HUDEP-2 (cell line): ENCODE measurements at regions not wholly inside any gene's neighbourhood (a gene's known extent, or its start where the extent isn't known, plus 50 kb on each side); places are given as distances from the start of the nearest gene placed in this dataset.
"Not testable (repeated sequence)": the region's sequence is repeated elsewhere in the genome, so short reads cannot be mapped to it uniquely, and the experiment has no call there.

Source experiments
- DNase-seq, 76 experiments: peaks; one replicate each; lab custom pipeline; 2025; ENCODE audit not compliant: unreplicated experiment in 76 of 76; lab: John Stamatoyannopoulos, UW

- not testable (repeated sequence) for DNase-seq
Measured at GRCh38 chr5:110985882-110986281, 85.6 kb upstream of the TSLP start.

DNA sequence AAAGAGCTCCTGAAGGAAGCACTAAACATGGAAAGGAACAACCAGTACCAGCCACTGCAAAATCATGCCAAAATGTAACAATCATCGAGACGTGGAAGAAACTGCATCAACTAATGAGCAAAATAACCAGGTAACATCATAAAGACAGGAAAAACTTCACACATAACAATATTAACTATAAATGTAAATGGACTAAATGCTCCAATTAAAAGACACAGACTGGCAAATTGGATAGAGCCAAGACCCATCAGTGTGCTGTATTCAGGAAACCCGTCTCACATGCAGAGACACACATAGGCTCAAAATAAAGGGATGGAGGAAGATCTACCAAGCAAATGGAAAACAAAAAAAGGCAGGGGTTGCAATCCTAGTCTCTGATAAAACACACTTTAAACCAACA, 83.9 kb upstream of the TSLP start:
- not testable (repeated sequence) for DNase-seq

DNA sequence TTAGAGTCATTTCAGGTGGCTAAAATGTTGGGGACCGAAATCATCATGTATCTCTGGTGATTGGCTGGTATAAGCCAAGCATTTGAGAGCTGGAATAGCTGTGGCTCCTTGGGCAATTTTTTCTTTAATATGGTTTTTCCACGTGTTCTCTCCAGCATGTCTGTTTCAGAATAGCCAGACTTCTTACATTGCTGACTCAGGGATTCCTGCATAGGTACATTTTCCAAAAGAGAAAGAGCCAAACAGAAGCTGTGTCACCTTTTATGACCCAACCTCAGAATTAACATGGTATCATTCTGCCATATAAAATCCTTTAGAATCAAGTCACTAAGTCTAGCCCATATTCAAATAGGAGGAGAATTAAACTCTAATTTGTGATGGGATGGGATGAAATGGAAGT, 74.8 kb upstream of the TSLP start:
- no peak for DNase-seq

- no peak for DNase-seq
Measured at GRCh38 chr5:111002036-111002435, 69.5 kb upstream of the TSLP start.

DNA sequence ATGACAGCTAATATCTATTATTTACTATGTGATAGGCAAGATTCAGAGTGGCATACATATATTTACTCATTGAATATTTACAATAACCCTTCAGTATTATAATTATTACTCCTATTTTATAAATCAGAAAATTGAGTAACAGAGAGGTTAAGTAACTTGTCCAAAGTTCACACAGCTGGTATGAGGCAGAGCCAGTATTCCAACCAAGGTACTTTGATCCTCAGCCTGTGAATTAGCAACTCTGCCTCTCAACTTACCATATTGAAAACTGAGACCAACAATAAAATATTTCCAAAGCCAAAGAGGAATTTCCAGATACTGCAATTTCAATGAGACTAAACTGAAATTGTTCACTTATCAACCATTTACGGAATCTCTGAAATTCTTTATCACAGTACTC, 67.9 kb upstream of the TSLP start:
- DNase-seq = no peak

GRCh38 chr5:111004291-111004690, 67.2 kb upstream of the TSLP start:
- no peak for DNase-seq

DNA sequence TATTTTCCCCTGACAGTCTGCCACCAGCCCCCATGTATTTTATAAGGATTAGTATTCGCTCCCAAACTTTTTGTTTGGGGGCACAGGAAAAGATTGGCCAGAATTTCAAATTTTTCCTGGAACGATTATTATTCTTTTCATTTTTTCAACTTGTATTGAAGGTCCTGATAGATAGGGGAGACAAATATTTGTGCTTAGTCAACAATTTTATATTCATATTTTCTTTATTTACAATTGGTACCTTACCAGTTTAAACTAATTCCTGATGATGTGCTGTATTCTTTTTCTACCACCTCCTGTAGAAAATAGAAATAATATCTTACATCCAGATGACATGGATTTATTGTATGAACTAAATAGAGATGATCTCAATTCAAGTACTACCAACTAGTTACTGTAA, 60.7 kb upstream of the TSLP start:
- no peak for DNase-seq

DNA sequence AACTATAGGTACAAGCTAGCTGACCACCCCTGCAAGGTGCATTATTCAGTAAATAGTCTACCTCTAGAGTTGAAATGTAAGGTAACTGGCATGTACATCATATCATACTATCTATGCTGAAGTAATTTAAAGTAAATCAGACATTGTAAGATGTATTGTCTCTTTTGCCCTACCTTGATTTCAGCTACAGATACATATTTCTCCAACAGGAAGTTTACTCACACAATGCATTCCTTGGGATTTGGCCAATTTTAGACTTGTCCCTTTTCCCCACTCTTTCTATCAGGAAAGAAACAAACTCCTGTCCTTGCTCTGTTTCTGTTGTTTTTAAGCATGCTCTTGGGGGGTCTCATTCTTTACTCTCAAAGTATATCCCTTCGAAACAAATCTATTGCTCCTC, 58.5 kb upstream of the TSLP start:
- no peak for DNase-seq

DNA sequence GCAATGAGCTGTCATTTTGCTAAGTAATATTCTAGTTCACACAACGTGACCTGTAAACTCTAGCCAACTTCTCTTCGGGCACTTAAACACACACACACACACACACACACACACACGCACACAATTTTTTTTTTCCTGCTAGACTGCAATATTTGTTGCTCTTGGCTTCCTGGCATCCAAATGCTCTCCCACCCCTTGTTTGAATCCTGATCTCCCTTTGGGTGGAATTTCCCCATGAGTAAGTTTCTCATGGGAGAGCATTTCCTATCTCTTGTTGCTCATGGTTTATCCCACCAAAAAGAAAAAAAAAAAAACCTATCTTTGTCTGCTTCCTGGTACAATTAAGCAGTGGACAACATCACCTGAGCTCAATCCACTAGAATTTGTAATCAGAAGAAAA, 54.7 kb upstream of the TSLP start:
- DNase-seq = no peak

DNA sequence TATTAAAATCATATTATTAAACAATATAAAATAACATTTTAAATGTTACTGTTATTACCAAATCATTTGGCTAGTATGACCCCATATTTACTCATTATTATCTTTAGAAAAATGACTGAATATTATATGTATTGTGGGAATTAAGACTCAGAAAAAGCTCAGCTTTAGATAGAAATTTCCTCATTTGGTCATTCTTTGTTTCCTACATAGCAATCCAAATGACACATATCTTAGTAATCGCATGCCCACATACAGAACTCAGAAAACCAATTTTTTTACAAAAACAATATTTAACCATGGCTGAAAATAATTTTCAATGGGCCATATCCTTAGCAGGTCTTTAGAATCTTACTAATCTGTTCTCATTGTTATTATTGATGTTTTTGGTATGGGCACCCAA, 53.8 kb upstream of the TSLP start:
- no peak for DNase-seq
